ENCODE measurements at regions not wholly inside any gene's neighbourhood (a gene's known extent, or its start where the extent isn't known, plus 50 kb on each side); places are given as distances from the start of the nearest gene placed in this dataset.

DNA sequence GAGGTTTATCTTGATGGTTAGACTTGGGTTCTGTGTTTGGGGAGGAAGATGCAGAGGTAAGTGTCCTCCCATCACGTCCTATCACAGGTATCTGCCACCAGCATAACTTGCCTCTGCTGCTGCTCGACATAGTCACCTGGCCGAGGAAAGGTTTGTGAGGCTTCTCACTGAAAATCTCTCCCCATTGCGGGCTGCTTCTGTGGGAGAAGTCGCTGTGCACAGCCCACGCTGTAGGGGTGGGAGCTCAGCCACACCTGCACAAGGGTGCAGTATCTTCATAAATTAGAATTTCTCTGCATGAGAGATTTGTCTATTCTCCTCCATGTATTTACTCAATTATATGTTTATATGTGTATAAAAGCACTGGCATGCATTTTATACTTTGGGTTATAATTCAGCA, 415.7 kb upstream of the MYT1L start:
- 86% methylated on average over 4 of the region's 6 CpGs for WGBS
- Histone ChIP-seq H4K8ac (ENCODE audit: low read length) (no peak overlapping the region), H2BK5ac (ENCODE audit: low read depth, low read length, poor library complexity, severe bottlenecking) (no peak overlapping the region)

DNA sequence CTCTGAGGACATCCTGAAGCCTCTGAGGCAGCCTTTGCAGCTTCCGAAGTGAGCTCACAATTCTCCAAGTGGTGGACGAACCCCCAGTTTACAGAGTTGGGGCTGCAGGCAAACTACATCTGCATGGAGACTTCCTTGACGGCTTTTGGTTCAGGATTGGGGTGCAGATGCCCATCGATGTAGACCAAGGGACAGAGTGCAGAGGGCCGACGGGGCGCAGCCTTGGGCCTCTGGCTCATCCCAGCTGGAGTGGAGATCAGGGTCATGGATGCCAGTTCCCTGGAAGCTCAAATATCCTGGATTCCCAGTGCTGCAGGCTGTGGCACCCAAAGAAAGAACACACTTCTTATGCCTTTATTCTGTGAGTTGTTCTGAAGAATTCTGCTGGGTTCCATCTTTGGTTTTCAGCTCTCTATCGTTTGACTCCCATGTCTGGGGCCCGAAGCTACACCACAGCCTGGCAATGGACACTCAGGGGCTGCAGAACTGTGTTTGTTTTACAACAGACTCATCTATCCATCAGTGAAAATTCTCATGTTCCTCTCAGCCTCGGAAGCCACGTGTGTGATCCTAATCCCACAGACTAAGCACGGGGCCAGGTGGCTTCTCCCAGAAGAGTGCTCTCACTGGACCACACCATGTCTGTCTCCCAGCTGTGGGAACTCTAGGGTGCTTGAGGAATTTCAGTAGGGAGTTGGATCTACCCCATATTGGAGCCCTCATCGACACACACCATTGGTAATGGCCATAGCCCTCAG, 414.1 kb upstream of the MYT1L start:
- H3K9me3 ChIP-seq (ENCODE audit: control insufficient read depth, low read length), result no peaks in the 10 kb centered on the region
- no peak overlapping the region for H2BK120ac ChIP-seq (ENCODE audit: low read depth, low read length)
- 74% methylated on average over 13 of the region's 13 CpGs for WGBS

More for the DNA sequence above, 415.7 kb upstream of the MYT1L start:
- Histone ChIP-seq H3K14ac (ENCODE audit: low read length in 2 of 2) (no peak overlapping the region), H3K4me1 (ENCODE audit: control insufficient read depth, insufficient read depth, low read depth, low read length) (no peaks in the 10 kb centered on the region), H2AFZ (ENCODE audit: low read depth, low read length) (no peak overlapping the region), H3K4me2 (ENCODE audit: low read length, poor library complexity, severe bottlenecking) (no peak overlapping the region), H3K9ac (ENCODE audit: low read length) (no peak overlapping the region), H2BK120ac (ENCODE audit: low read depth, low read length) (no peak overlapping the region), H3K4ac (ENCODE audit: low read depth in 1 of 2, low read length in 2 of 2) (no peak overlapping the region), H3K27me3 (ENCODE audit: control insufficient read depth in 1 of 2, insufficient read depth in 1 of 2, low read length in 2 of 2) (peaks cover 0 to 6% of the 10 kb centered on the region in 2 experiments), H3K27ac (ENCODE audit: low read length, poor library complexity, severe bottlenecking) (no peak overlapping the region), H3K79me1 (replicated peaks; ENCODE audit: low read length, poor library complexity, severe bottlenecking) (no peaks in the 10 kb centered on the region), H3K18ac (ENCODE audit: low read depth in 1 of 2, low read length in 2 of 2) (no peak overlapping the region), H3K9me3 (ENCODE audit: control insufficient read depth, low read length) (no peaks in the 10 kb centered on the region), H2AK5ac (ENCODE audit: low read length, severe bottlenecking) (no peak overlapping the region), H2BK15ac (ENCODE audit: low read depth, poor library complexity, severe bottlenecking) (no peak overlapping the region), H3K4me3 (ENCODE audit: insufficient read depth in 1 of 2, low read depth in 1 of 2, low read length in 2 of 2) (no peak overlapping the region), H2BK12ac (ENCODE audit: low read length in 2 of 2) (no peak overlapping the region), H4K91ac (ENCODE audit: low read length) (no peak overlapping the region), H3K36me3 (ENCODE audit: control insufficient read depth in 1 of 2, insufficient read depth in 2 of 2, low read depth in 1 of 2, low read length in 2 of 2) (no peaks in the 10 kb centered on the region), H3K23ac (ENCODE audit: low read length in 2 of 2) (no peak overlapping the region)
- DNase-seq, result no peak

DNA sequence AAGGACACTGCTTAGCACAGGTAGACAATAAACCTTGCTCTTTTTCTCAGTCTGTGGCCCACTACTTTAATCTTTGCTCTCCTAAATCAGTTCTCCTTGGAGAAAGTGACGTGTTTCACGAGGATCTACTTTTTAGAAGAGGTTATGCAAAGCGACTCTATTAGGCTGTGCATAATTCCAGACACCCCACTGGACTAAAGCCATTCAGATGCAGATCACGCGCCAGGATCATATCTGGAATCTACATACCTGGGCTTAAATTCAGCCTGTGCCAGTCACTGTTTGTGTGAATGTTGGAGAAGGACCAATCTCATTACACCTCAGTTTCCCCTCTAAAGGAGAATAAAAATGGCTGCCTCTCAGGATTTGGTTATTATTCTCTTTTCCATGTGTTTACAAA, 413.0 kb upstream of the MYT1L start:
- H3K4me3 ChIP-seq (ENCODE audit: insufficient read depth in 1 of 2, low read depth in 1 of 2, low read length in 2 of 2), result no peak overlapping the region
- no peak overlapping the region for H4K91ac ChIP-seq (ENCODE audit: low read length)
- no peak overlapping the region for H2AFZ ChIP-seq (ENCODE audit: low read depth, low read length)
- no peak overlapping the region for H2AK5ac ChIP-seq (ENCODE audit: low read length, severe bottlenecking)
- no peak overlapping the region for H3K4ac ChIP-seq (ENCODE audit: low read depth in 1 of 2, low read length in 2 of 2)
- H3K4me1 ChIP-seq (ENCODE audit: control insufficient read depth, insufficient read depth, low read depth, low read length), result no peaks in the 10 kb centered on the region
- no peak overlapping the region for H2BK12ac ChIP-seq (ENCODE audit: low read length in 2 of 2)
- no peak overlapping the region for H3K9ac ChIP-seq (ENCODE audit: low read length)
- no peak overlapping the region for H2BK120ac ChIP-seq (ENCODE audit: low read depth, low read length)
- no peak overlapping the region for H3K14ac ChIP-seq (ENCODE audit: low read length in 2 of 2)
- H3K9me3 ChIP-seq (ENCODE audit: control insufficient read depth, low read length), result no peaks in the 10 kb centered on the region
- 88% methylated on average over 4 of the region's 5 CpGs for WGBS
- H3K36me3 ChIP-seq (ENCODE audit: control insufficient read depth in 1 of 2, insufficient read depth in 2 of 2, low read depth in 1 of 2, low read length in 2 of 2), result no peaks in the 10 kb centered on the region
- no peak overlapping the region for H4K8ac ChIP-seq (ENCODE audit: low read length)
- peaks cover 0 to 6% of the 10 kb centered on the region in 2 experiments for H3K27me3 ChIP-seq (ENCODE audit: control insufficient read depth in 1 of 2, insufficient read depth in 1 of 2, low read length in 2 of 2)
- H3K18ac ChIP-seq (ENCODE audit: low read depth in 1 of 2, low read length in 2 of 2), result no peak overlapping the region
- no peak overlapping the region for H3K23ac ChIP-seq (ENCODE audit: low read length in 2 of 2)
- H2BK15ac ChIP-seq (ENCODE audit: low read depth, poor library complexity, severe bottlenecking), result no peak overlapping the region
- DNase-seq, result no peak
- H3K27ac ChIP-seq (ENCODE audit: low read length, poor library complexity, severe bottlenecking), result no peak overlapping the region
- no peak overlapping the region for H2BK5ac ChIP-seq (ENCODE audit: low read depth, low read length, poor library complexity, severe bottlenecking)
- H3K4me2 ChIP-seq (ENCODE audit: low read length, poor library complexity, severe bottlenecking), result no peak overlapping the region
- no peaks in the 10 kb centered on the region for H3K79me1 ChIP-seq (replicated peaks; ENCODE audit: low read length, poor library complexity, severe bottlenecking)

More for the DNA sequence above, 414.1 kb upstream of the MYT1L start:
- H2AK5ac ChIP-seq (ENCODE audit: low read length, severe bottlenecking), result no peak overlapping the region
- H3K4ac ChIP-seq (ENCODE audit: low read depth in 1 of 2, low read length in 2 of 2), result no peak overlapping the region
- no peak overlapping the region for H4K91ac ChIP-seq (ENCODE audit: low read length)
- H3K36me3 ChIP-seq (ENCODE audit: control insufficient read depth in 1 of 2, insufficient read depth in 2 of 2, low read depth in 1 of 2, low read length in 2 of 2), result no peaks in the 10 kb centered on the region
- no peak for DNase-seq
- peaks cover 0 to 6% of the 10 kb centered on the region in 2 experiments for H3K27me3 ChIP-seq (ENCODE audit: control insufficient read depth in 1 of 2, insufficient read depth in 1 of 2, low read length in 2 of 2)
- no peak overlapping the region for H2BK5ac ChIP-seq (ENCODE audit: low read depth, low read length, poor library complexity, severe bottlenecking)
- H2AFZ ChIP-seq (ENCODE audit: low read depth, low read length), result no peak overlapping the region
- no peak overlapping the region for H4K8ac ChIP-seq (ENCODE audit: low read length)
- H3K23ac ChIP-seq (ENCODE audit: low read length in 2 of 2), result no peak overlapping the region
- H3K4me3 ChIP-seq (ENCODE audit: insufficient read depth in 1 of 2, low read depth in 1 of 2, low read length in 2 of 2), result no peak overlapping the region
- H2BK12ac ChIP-seq (ENCODE audit: low read length in 2 of 2), result no peak overlapping the region
- no peak overlapping the region for H3K9ac ChIP-seq (ENCODE audit: low read length)
- no peak overlapping the region for H3K18ac ChIP-seq (ENCODE audit: low read depth in 1 of 2, low read length in 2 of 2)
- H3K14ac ChIP-seq (ENCODE audit: low read length in 2 of 2), result no peak overlapping the region
- no peaks in the 10 kb centered on the region for H3K4me1 ChIP-seq (ENCODE audit: control insufficient read depth, insufficient read depth, low read depth, low read length)
- no peak overlapping the region for H3K4me2 ChIP-seq (ENCODE audit: low read length, poor library complexity, severe bottlenecking)
- H2BK15ac ChIP-seq (ENCODE audit: low read depth, poor library complexity, severe bottlenecking), result peak overlapping the region; percentile 7
- no peak overlapping the region for H3K27ac ChIP-seq (ENCODE audit: low read length, poor library complexity, severe bottlenecking)
- no peaks in the 10 kb centered on the region for H3K79me1 ChIP-seq (replicated peaks; ENCODE audit: low read length, poor library complexity, severe bottlenecking)

DNA sequence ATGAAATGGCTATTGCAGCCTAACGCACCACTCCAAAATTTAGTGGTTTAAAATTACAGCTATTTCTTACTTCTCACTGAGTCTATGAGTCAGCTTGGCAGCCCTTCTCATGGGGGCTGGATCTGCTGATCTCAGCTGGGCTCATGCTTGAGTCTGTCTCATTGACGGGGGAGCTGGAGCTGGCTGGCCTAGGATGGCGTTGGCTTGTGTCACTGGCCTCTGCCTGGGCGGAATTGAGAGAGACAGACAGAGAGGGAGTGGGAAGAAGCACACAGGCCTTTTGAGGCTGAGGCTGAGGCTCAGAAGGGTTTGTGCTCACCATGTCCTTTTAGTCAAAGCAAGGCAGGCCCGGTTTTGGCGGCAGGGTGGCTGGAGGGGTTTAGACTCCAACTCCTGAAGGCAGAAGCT, 412.1 kb upstream of the MYT1L start:
- Histone ChIP-seq H2BK15ac (ENCODE audit: low read depth, poor library complexity, severe bottlenecking) (no peak overlapping the region), H3K4me3 (ENCODE audit: insufficient read depth in 1 of 2, low read depth in 1 of 2, low read length in 2 of 2) (no peak overlapping the region), H4K8ac (ENCODE audit: low read length) (no peak overlapping the region), H3K18ac (ENCODE audit: low read depth in 1 of 2, low read length in 2 of 2) (no peak overlapping the region), H2BK120ac (ENCODE audit: low read depth, low read length) (no peak overlapping the region), H3K4ac (ENCODE audit: low read depth in 1 of 2, low read length in 2 of 2) (no peak overlapping the region), H2AFZ (ENCODE audit: low read depth, low read length) (no peak overlapping the region), H2BK5ac (ENCODE audit: low read depth, low read length, poor library complexity, severe bottlenecking) (no peak overlapping the region), H3K4me2 (ENCODE audit: low read length, poor library complexity, severe bottlenecking) (no peak overlapping the region), H3K14ac (ENCODE audit: low read length in 2 of 2) (no peak overlapping the region), H3K27ac (ENCODE audit: low read length, poor library complexity, severe bottlenecking) (no peak overlapping the region), H2BK12ac (ENCODE audit: low read length in 2 of 2) (no peak overlapping the region), H2AK5ac (ENCODE audit: low read length, severe bottlenecking) (no peak overlapping the region), H3K4me1 (ENCODE audit: control insufficient read depth, insufficient read depth, low read depth, low read length) (no peaks in the 10 kb centered on the region), H4K91ac (ENCODE audit: low read length) (no peak overlapping the region), H3K79me1 (replicated peaks; ENCODE audit: low read length, poor library complexity, severe bottlenecking) (no peaks in the 10 kb centered on the region), H3K23ac (ENCODE audit: low read length in 2 of 2) (no peak overlapping the region), H3K9me3 (ENCODE audit: control insufficient read depth, low read length) (no peaks in the 10 kb centered on the region), H3K27me3 (ENCODE audit: control insufficient read depth in 1 of 2, insufficient read depth in 1 of 2, low read length in 2 of 2) (peaks cover 0 to 6% of the 10 kb centered on the region in 2 experiments), H3K9ac (ENCODE audit: low read length) (peak overlapping the region; percentile 14), H3K36me3 (ENCODE audit: control insufficient read depth in 1 of 2, insufficient read depth in 2 of 2, low read depth in 1 of 2, low read length in 2 of 2) (no peaks in the 10 kb centered on the region)
- WGBS, result 65% methylated on average over 6 of the region's 6 CpGs
- no peak for DNase-seq

Measured in mesenchymal stem cell (in vitro differentiated cells and primary cell).